ENCODE measurements at regions not wholly inside any gene's neighbourhood (a gene's known extent, or its start where the extent isn't known, plus 50 kb on each side); places are given as distances from the start of the nearest gene placed in this dataset.
"Not testable (repeated sequence)": the region's sequence is repeated elsewhere in the genome, so short reads cannot be mapped to it uniquely, and the experiment has no call there.

- no peak for DNase-seq
Measured at GRCh38 chr5:8491254-8491653, 622.3 kb downstream of the MTRR start.

GRCh38 chr5:8493176-8493575 lies 624.2 kb downstream of the MTRR start:
- no peak for DNase-seq

GRCh38 chr5:8500426-8500825 lies 631.5 kb downstream of the MTRR start:
- no peak for DNase-seq

- no peak for DNase-seq
Measured at GRCh38 chr5:8505196-8505595, 636.2 kb downstream of the MTRR start.

- no peak for DNase-seq
Measured at GRCh38 chr5:8508231-8508630, 639.3 kb downstream of the MTRR start.

- DNase-seq = no peak
Measured at GRCh38 chr5:8516356-8516755, 647.4 kb downstream of the MTRR start.

GRCh38 chr5:8517456-8517855 lies 648.5 kb downstream of the MTRR start:
- DNase-seq = no peak

- no peak for DNase-seq
Measured at GRCh38 chr5:8520917-8521316, 652.0 kb downstream of the MTRR start.

- no peak for DNase-seq
Measured at GRCh38 chr5:8521991-8522390, 653.0 kb downstream of the MTRR start.

GRCh38 chr5:8522646-8523045 lies 653.7 kb downstream of the MTRR start:
- no peak for DNase-seq

GRCh38 chr5:8523501-8523900 lies 654.6 kb downstream of the MTRR start:
- DNase-seq = no peak

- no peak for DNase-seq
Measured at GRCh38 chr5:8525819-8526218, 656.9 kb downstream of the MTRR start.

- no peak for DNase-seq
Measured at GRCh38 chr5:8528106-8528505, 659.2 kb downstream of the MTRR start.

- DNase-seq = no peak
Measured at GRCh38 chr5:8538821-8539220, 669.9 kb downstream of the MTRR start.

- no peak for DNase-seq
Measured at GRCh38 chr5:8540317-8540716, 671.4 kb downstream of the MTRR start.

- DNase-seq = no peak
Measured at GRCh38 chr5:8550921-8551320, 682.0 kb downstream of the MTRR start.

- DNase-seq = no peak
Measured at GRCh38 chr5:8553364-8553763, 684.4 kb downstream of the MTRR start.

GRCh38 chr5:8557728-8558127 lies 688.8 kb downstream of the MTRR start:
- no peak for DNase-seq

GRCh38 chr5:8560776-8561175 lies 691.8 kb downstream of the MTRR start:
- DNase-seq = no peak

GRCh38 chr5:8561224-8561840 lies 692.4 kb downstream of the MTRR start:
- no peak for DNase-seq

- DNase-seq = no peak
Measured at GRCh38 chr5:8561854-8562253, 692.9 kb downstream of the MTRR start.

- DNase-seq = not testable (repeated sequence)
Measured at GRCh38 chr5:8563540-8563939, 694.6 kb downstream of the MTRR start.

- DNase-seq = no peak
Measured at GRCh38 chr5:8568858-8569257, 699.9 kb downstream of the MTRR start.

GRCh38 chr5:8570528-8570927 lies 701.6 kb downstream of the MTRR start:
- DNase-seq = no peak

- DNase-seq = no peak
Measured at GRCh38 chr5:8576178-8576577, 707.2 kb downstream of the MTRR start.

- DNase-seq = no peak
Measured at GRCh38 chr5:8577792-8578191, 708.8 kb downstream of the MTRR start.
